Myocyte (in vitro differentiated cells): ENCODE measurements at regions not wholly inside any gene's neighbourhood (a gene's known extent, or its start where the extent isn't known, plus 50 kb on each side); places are given as distances from the start of the nearest gene placed in this dataset.
"Not testable (repeated sequence)": the region's sequence is repeated elsewhere in the genome, so short reads cannot be mapped to it uniquely, and the experiment has no call there.

Source experiments
- DNase-seq: peaks from one replicate; pipeline ENCODE4 v3.0.0-alpha.2; 2012; ENCODE audit warnings: low read depth

GRCh38 chr20:24833592-24833991 lies 115.5 kb upstream of the CST7 start:
- no peak for DNase-seq

GRCh38 chr20:24834310-24834709 lies 114.8 kb upstream of the CST7 start:
- no peak for DNase-seq

- no peak for DNase-seq
Observed at GRCh38 chr20:24835195-24835594, 113.9 kb upstream of the CST7 start.

- DNase-seq, result no peak
Observed at GRCh38 chr20:24836041-24836533, 113.0 kb upstream of the CST7 start.

GRCh38 chr20:24836661-24837299 lies 112.3 kb upstream of the CST7 start:
- DNase-seq, result no peak

GRCh38 chr20:24837781-24838450 lies 111.2 kb upstream of the CST7 start:
- peak; percentile 17 for DNase-seq

GRCh38 chr20:24838546-24839535 lies 110.2 kb upstream of the CST7 start:
- DNase-seq, result peak; percentile 11

- no peak for DNase-seq
Observed at GRCh38 chr20:24840121-24840713, 108.9 kb upstream of the CST7 start.

- no peak for DNase-seq
Observed at GRCh38 chr20:24842274-24842917, 106.7 kb upstream of the CST7 start.

GRCh38 chr20:24842918-24843715 lies 106.0 kb upstream of the CST7 start:
- no peak for DNase-seq

GRCh38 chr20:24850176-24850575 lies 98.9 kb upstream of the CST7 start:
- no peak for DNase-seq

GRCh38 chr20:24851346-24852019 lies 97.6 kb upstream of the CST7 start:
- no peak for DNase-seq

GRCh38 chr20:24853916-24854315 lies 95.2 kb upstream of the CST7 start:
- no peak for DNase-seq

- no peak for DNase-seq
Observed at GRCh38 chr20:24855848-24856247, 93.2 kb upstream of the CST7 start.

- DNase-seq, result not testable (repeated sequence)
Observed at GRCh38 chr20:24858500-24858899, 90.6 kb upstream of the CST7 start.

GRCh38 chr20:24859539-24859938 lies 89.5 kb upstream of the CST7 start:
- DNase-seq, result no peak

GRCh38 chr20:24862186-24862585 lies 86.9 kb upstream of the CST7 start:
- no peak for DNase-seq

GRCh38 chr20:24862606-24863005 lies 86.5 kb upstream of the CST7 start:
- DNase-seq, result no peak

GRCh38 chr20:24863356-24863755 lies 85.7 kb upstream of the CST7 start:
- no peak for DNase-seq
